ENCODE measurements at regions not wholly inside any gene's neighbourhood (a gene's known extent, or its start where the extent isn't known, plus 50 kb on each side); places are given as distances from the start of the nearest gene placed in this dataset.

- no peak for ATAC-seq (ENCODE audit: insufficient read depth, low FRiP score)
- no peaks in the 10 kb centered on the region for H3K9me3 ChIP-seq (ENCODE audit: control insufficient read depth in 4 of 4, insufficient read depth in 3 of 4, low read length in 3 of 4)
- H3K4me1 ChIP-seq (ENCODE audit: control insufficient read depth in 5 of 5, insufficient read depth in 5 of 5, low read length in 5 of 5): peaks cover 0 to 3% (median 0%) of the 10 kb centered on the region in 5 donors
- DNase-seq: no peak
- no peak overlapping the region for H3K27ac ChIP-seq (ENCODE audit: low read depth in 1 of 2, low read length in 1 of 2)
- H3K4me3 ChIP-seq: no peak overlapping the region
- H3K36me3 ChIP-seq (ENCODE audit: control insufficient read depth in 4 of 4, insufficient read depth in 4 of 4, low read length in 4 of 4): no peaks in the 10 kb centered on the region
- H3K27me3 ChIP-seq (ENCODE audit: control insufficient read depth in 3 of 3, insufficient read depth in 3 of 3, low read length in 2 of 3): no peaks in the 10 kb centered on the region
- WGBS, 2 donors: 86 to 87% methylated on average over 2 of the region's 2 CpGs
- no peak for TF ChIP-seq CTCF (IDR thresholded peaks at IDR 0.05; ENCODE audit: control extremely low read depth, extremely low read depth)
- H3K9ac ChIP-seq (ENCODE audit: insufficient read depth in 1 of 2, low read length in 2 of 2): no peak overlapping the region
These were observed 483.6 kb upstream of the RGS6 start for GRCh38 chr14:71448431-71449315.

GRCh38 chr14:71449316-71450055, 482.7 kb upstream of the RGS6 start:
- no peak for TF ChIP-seq CTCF (IDR thresholded peaks at IDR 0.05; ENCODE audit: control extremely low read depth, extremely low read depth)
- Histone ChIP-seq H3K4me3 (no peak overlapping the region), H3K9me3 (ENCODE audit: control insufficient read depth in 4 of 4, insufficient read depth in 3 of 4, low read length in 3 of 4) (no peaks in the 10 kb centered on the region), H3K27me3 (ENCODE audit: control insufficient read depth in 3 of 3, insufficient read depth in 3 of 3, low read length in 2 of 3) (no peaks in the 10 kb centered on the region), H3K36me3 (ENCODE audit: control insufficient read depth in 4 of 4, insufficient read depth in 4 of 4, low read length in 4 of 4) (no peaks in the 10 kb centered on the region), H3K4me1 (ENCODE audit: control insufficient read depth in 5 of 5, insufficient read depth in 5 of 5, low read length in 5 of 5) (peaks cover 0 to 2% (median 0%) of the 10 kb centered on the region in 5 donors), H3K27ac (ENCODE audit: low read depth in 1 of 2, low read length in 1 of 2) (no peak overlapping the region), H3K9ac (ENCODE audit: insufficient read depth in 1 of 2, low read length in 2 of 2) (no peak overlapping the region)
- no peak for DNase-seq
- no peak for ATAC-seq (ENCODE audit: insufficient read depth, low FRiP score)
- 92 to 94% methylated on average over 4 of the region's 4 CpGs for WGBS, 2 donors

DNA sequence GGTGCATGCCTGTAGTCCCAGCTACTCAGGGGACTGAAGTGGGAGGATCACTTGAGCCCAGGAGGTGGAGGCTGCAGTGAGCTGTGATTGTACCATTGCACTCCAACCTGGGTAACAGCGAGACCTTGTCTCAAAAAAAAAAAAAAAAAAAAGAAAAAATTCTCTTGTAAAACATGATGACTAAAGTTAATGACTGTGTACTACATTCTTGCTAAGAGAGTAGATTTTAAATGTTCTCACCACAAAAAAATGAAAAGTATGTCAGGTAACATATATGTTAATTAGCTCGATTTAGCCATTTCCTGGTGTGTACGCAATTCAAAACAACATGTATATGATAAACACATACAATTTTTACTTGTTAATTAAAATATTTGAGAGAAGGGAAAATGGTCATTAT, 480.7 kb upstream of the RGS6 start:
- ATAC-seq (ENCODE audit: insufficient read depth, low FRiP score) (no peak), DNase-seq (no peak)
- Histone ChIP-seq H3K4me3 (no peak overlapping the region), H3K4me1 (ENCODE audit: control insufficient read depth in 5 of 5, insufficient read depth in 5 of 5, low read length in 5 of 5) (peaks cover 0 to 6% (median 0%) of the 10 kb centered on the region in 5 donors), H3K27me3 (ENCODE audit: control insufficient read depth in 3 of 3, insufficient read depth in 3 of 3, low read length in 2 of 3) (no peaks in the 10 kb centered on the region), H3K9me3 (ENCODE audit: control insufficient read depth in 4 of 4, insufficient read depth in 3 of 4, low read length in 3 of 4) (no peaks in the 10 kb centered on the region), H3K9ac (ENCODE audit: insufficient read depth in 1 of 2, low read length in 2 of 2) (no peak overlapping the region), H3K36me3 (ENCODE audit: control insufficient read depth in 4 of 4, insufficient read depth in 4 of 4, low read length in 4 of 4) (no peaks in the 10 kb centered on the region), H3K27ac (ENCODE audit: low read depth in 1 of 2, low read length in 1 of 2) (no peak overlapping the region)
- WGBS, 2 donors: 94 to 96% methylated on average over 3 of the region's 3 CpGs
- no peak for TF ChIP-seq CTCF (IDR thresholded peaks at IDR 0.05; ENCODE audit: control extremely low read depth, extremely low read depth)

Measured in lung (tissue), 11 donors.